ENCODE measurements at regions not wholly inside any gene's neighbourhood (a gene's known extent, or its start where the extent isn't known, plus 50 kb on each side); places are given as distances from the start of the nearest gene placed in this dataset.

DNA sequence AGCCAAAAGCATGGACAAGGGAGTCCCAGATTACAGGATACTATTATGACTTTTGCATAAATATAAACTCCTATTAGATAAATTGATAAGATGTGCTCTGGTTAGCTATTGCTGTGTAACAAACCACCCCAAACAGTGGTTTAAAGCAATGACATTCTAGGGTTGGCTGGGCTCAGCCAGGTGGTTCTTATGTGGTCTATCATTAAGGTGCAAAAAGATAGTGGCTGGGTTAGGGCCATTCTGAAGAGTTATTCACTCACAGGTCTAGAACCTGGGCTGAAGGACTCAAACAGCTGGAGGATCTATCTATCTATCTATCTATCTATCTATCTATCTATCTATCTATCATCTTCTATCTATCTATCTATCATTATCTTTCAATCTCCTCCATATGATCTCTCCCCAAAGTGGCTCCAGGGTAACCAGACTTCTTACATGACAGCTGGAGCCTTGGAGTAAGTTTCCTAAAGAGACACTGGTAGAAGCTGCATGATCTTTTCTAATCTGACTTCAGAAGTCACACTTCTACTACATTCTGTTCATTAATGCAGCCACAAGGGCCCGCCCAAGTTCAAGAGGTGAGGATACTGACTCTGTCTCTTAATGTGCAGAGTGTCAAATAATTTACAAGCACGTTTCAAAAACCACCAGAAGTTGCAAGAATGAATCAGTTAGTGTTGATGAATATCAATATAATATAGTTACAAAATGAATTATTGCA is 74.9 kb upstream of the XCR1 start:
- peaks cover 0 to 33% (median 11%) of the 10 kb centered on the region in 4 donors for H3K4me1 ChIP-seq
- no peak for DNase-seq (ENCODE audit: low spot score in 2 of 2)
- no peaks in the 10 kb centered on the region for H3K9me3 ChIP-seq
- no peak overlapping the region for H3K4me3 ChIP-seq
- TF ChIP-seq EP300 (IDR thresholded peaks at IDR 0.05) (no peak), POLR2A (IDR thresholded peaks at IDR 0.05) (no peak)
- TF ChIP-seq, protein P1, sequence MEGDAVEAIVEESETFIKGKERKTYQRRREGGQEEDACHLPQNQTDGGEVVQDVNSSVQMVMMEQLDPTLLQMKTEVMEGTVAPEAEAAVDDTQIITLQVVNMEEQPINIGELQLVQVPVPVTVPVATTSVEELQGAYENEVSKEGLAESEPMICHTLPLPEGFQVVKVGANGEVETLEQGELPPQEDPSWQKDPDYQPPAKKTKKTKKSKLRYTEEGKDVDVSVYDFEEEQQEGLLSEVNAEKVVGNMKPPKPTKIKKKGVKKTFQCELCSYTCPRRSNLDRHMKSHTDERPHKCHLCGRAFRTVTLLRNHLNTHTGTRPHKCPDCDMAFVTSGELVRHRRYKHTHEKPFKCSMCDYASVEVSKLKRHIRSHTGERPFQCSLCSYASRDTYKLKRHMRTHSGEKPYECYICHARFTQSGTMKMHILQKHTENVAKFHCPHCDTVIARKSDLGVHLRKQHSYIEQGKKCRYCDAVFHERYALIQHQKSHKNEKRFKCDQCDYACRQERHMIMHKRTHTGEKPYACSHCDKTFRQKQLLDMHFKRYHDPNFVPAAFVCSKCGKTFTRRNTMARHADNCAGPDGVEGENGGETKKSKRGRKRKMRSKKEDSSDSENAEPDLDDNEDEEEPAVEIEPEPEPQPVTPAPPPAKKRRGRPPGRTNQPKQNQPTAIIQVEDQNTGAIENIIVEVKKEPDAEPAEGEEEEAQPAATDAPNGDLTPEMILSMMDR (IDR thresholded peaks at IDR 0.05), result no peak
- H3K27me3 ChIP-seq, result no peaks in the 10 kb centered on the region
- H3K36me3 ChIP-seq, result no peaks in the 10 kb centered on the region
- 46 to 75% methylated on average over 2 of the region's 2 CpGs for WGBS, 2 donors
- no peak overlapping the region for H3K27ac ChIP-seq

DNA sequence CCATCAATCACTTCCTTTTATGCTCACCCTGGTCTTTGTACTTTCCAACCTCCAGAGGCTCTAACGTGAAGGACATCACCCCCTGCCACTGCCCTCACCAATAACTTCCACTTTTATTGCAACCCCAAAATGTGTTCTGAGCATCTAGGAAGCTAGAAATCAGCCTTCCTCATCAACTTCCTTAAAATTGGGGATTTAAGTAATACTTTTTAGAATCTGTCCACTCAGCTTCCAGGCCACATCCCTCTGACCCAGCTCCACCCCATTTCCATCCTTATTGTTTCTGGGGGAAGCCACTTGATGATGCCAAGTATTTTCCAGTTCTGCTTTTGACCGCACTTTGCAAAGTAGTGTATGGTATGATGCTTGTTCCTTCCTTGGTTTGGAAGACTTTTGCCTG is 73.5 kb upstream of the XCR1 start:
- H3K36me3 ChIP-seq, result no peaks in the 10 kb centered on the region
- 60 to 68% methylated on average over 2 of the region's 2 CpGs for WGBS, 2 donors
- peak in 1 of 2 donors; percentile 75 for TF ChIP-seq EP300 (IDR thresholded peaks at IDR 0.05)
- TF ChIP-seq, protein P1 (IDR thresholded peaks at IDR 0.05), result no peak
- no peak for TF ChIP-seq POLR2A (IDR thresholded peaks at IDR 0.05)
- H3K4me1 ChIP-seq, result peaks cover 0 to 36% (median 19%) of the 10 kb centered on the region in 4 donors
- no peaks in the 10 kb centered on the region for H3K27me3 ChIP-seq
- no peak overlapping the region for H3K4me3 ChIP-seq
- peak in 1 of 2 donors; percentile 26 for DNase-seq (ENCODE audit: low spot score in 2 of 2)
- no peak overlapping the region for H3K27ac ChIP-seq
- H3K9me3 ChIP-seq, result no peaks in the 10 kb centered on the region

DNA sequence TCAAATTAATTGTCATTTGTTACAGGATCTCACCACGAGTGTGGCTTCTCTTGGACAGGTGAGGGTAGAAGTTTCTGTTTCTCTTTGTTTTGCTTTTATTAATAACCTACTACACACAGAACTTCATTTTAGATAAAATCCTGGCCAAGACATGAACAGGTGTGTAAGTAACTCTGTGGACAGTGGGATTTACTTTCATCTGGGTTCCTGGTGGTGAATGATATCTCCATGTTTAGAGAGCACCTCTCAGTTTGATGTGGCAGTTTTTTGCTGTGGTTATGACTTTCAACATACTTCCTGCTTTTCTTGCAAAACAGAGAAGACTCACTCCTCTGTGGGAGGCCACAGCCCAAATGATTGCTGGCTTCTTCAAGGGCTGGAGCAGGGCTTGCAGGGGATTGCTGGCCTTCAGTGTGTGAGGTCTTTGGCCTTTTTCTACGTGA is 71.1 kb upstream of the XCR1 start:
- Histone ChIP-seq H3K27me3 (no peaks in the 10 kb centered on the region), H3K36me3 (no peaks in the 10 kb centered on the region), H3K27ac (peak overlapping the region in 3 of 4 donors; percentile 82 to 90 (median 88)), H3K9me3 (no peaks in the 10 kb centered on the region), H3K4me3 (no peak overlapping the region), H3K4me1 (peaks cover 0 to 32% (median 19%) of the 10 kb centered on the region in 4 donors)
- DNase-seq (ENCODE audit: low spot score in 2 of 2), result peak in 1 of 2 donors; percentile 58
- TF ChIP-seq, protein P1 (IDR thresholded peaks at IDR 0.05), result peak in 1 of 5 experiments; percentile 8
- TF ChIP-seq EP300 (IDR thresholded peaks at IDR 0.05), result peak in 1 of 2 donors; percentile 86
- no peak for TF ChIP-seq POLR2A (IDR thresholded peaks at IDR 0.05)
- 53 to 57% methylated on average over 2 of the region's 2 CpGs for WGBS, 2 donors

DNA sequence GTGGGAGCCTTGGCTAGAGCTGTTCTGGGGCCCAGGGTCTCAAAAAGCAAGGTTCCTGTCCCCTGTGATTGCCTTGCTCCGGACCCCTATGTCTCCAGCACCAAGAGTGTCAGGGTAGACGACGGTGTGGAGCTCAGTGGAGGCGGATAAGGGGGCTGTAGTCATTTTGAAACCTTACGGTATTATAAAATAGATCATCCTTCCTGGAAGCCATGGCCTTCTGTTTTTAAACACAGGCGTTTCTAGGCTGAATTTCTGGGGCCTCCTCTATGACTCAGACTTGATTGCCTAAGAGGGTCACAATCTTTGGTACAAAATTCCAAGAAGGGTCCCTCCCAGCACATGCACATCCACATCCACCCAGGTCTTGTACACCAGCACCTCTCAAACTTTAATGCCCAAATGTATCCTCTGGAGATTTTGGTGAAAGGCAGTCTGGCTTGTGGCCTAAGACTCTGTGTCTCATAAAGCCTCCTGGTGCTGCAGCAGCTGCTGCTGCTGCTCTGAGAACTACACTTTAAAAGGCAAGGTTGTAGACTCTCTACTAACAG is 70.5 kb upstream of the XCR1 start:
- TF ChIP-seq, protein P1 (IDR thresholded peaks at IDR 0.05), result no peak
- TF ChIP-seq EP300 (IDR thresholded peaks at IDR 0.05) (peak; percentile 56 to 83), POLR2A (IDR thresholded peaks at IDR 0.05) (no peak)
- Histone ChIP-seq H3K27me3 (no peaks in the 10 kb centered on the region), H3K9me3 (no peaks in the 10 kb centered on the region), H3K4me1 (peaks cover 0 to 32% (median 19%) of the 10 kb centered on the region in 4 donors), H3K27ac (peak overlapping the region; percentile 75 to 90 (median 85)), H3K4me3 (no peak overlapping the region), H3K36me3 (no peaks in the 10 kb centered on the region)
- 71 to 73% methylated on average over 6 of the region's 6 CpGs for WGBS, 2 donors
- peak in 1 of 2 donors; percentile 64 for DNase-seq (ENCODE audit: low spot score in 2 of 2)

DNA sequence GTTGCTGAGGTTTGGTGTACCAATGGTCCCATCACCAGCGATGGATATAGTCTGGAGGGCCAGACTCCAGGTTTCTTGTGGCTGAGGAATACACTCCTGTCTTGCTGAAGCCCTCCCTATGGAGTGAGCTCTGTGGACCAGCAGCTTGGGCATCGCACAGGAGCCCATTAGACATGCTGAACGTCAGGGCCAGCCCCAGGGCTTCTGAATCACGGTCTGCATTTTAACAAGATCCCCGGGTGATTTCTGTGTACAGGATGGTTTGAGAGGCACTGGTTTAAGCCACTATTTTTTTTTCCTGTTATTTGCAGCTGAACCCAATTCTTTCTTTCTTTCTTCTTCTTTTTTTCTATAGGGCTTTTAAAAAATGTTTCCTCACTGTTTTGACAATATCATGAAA is 69.5 kb upstream of the XCR1 start:
- Histone ChIP-seq H3K4me1 (peaks cover 0 to 32% (median 19%) of the 10 kb centered on the region in 4 donors), H3K36me3 (no peaks in the 10 kb centered on the region), H3K9me3 (no peaks in the 10 kb centered on the region), H3K27me3 (no peaks in the 10 kb centered on the region), H3K27ac (peak overlapping the region in 3 of 4 donors; percentile 75 to 90 (median 88)), H3K4me3 (no peak overlapping the region)
- 81 to 86% methylated on average over 5 of the region's 5 CpGs for WGBS, 2 donors
- TF ChIP-seq, protein P1 (IDR thresholded peaks at IDR 0.05), result no peak
- TF ChIP-seq EP300 (IDR thresholded peaks at IDR 0.05) (no peak), POLR2A (IDR thresholded peaks at IDR 0.05) (no peak)
- no peak for DNase-seq (ENCODE audit: low spot score in 2 of 2)
